ENCODE measurements at regions not wholly inside any gene's neighbourhood (a gene's known extent, or its start where the extent isn't known, plus 50 kb on each side); places are given as distances from the start of the nearest gene placed in this dataset.
"Not testable (repeated sequence)": the region's sequence is repeated elsewhere in the genome, so short reads cannot be mapped to it uniquely, and the experiment has no call there.

DNA sequence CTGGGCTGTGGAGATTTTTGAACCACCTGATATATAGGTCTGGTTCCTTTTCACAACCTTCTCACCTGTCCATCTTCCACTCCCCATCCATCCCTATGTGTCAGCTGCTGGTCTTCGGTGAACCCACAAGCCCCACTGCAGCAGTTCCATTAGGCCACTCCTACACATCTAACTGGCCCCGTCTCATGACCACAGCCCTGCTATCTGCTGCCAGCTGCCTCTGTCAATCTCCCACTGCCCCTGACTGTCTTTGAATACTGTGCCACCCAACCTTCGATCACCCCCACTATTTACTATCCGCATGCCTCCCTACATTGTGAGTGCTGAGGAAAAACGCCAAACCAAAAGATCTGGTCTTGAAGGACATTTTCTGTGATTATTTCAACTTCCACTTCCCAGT is 795.4 kb downstream of the IGSF11 start:
- ChIA-PET CTCF (no interaction called here), POLR2A (no interaction called here)
- H3K4me1 Mint-ChIP-seq (ENCODE audit: low read depth, unreplicated experiment): peaks cover 4% of the 10 kb centered on the region
- no peak overlapping the region for H3K4me3 Mint-ChIP-seq (ENCODE audit: unreplicated experiment)
- H3K9me3 ChIP-seq: no peaks in the 10 kb centered on the region
- H3K9me3 Mint-ChIP-seq (ENCODE audit: unreplicated experiment): no peaks in the 10 kb centered on the region
- H3K36me3 Mint-ChIP-seq (ENCODE audit: insufficient read depth, unreplicated experiment): no peaks in the 10 kb centered on the region
- intact Hi-C loops (cut with micrococcal nuclease; ENCODE audit: unreplicated experiment): no loop called here
- no peaks in the 10 kb centered on the region for H3K27me3 Mint-ChIP-seq (ENCODE audit: insufficient read depth, unreplicated experiment)
- H3K4me1 ChIP-seq: no peaks in the 10 kb centered on the region
- TF ChIP-seq, protein P1, sequence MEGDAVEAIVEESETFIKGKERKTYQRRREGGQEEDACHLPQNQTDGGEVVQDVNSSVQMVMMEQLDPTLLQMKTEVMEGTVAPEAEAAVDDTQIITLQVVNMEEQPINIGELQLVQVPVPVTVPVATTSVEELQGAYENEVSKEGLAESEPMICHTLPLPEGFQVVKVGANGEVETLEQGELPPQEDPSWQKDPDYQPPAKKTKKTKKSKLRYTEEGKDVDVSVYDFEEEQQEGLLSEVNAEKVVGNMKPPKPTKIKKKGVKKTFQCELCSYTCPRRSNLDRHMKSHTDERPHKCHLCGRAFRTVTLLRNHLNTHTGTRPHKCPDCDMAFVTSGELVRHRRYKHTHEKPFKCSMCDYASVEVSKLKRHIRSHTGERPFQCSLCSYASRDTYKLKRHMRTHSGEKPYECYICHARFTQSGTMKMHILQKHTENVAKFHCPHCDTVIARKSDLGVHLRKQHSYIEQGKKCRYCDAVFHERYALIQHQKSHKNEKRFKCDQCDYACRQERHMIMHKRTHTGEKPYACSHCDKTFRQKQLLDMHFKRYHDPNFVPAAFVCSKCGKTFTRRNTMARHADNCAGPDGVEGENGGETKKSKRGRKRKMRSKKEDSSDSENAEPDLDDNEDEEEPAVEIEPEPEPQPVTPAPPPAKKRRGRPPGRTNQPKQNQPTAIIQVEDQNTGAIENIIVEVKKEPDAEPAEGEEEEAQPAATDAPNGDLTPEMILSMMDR (IDR thresholded peaks at IDR 0.05; ENCODE audit: insufficient read depth in 1 of 2, low read depth in 1 of 2, low read length in 1 of 2, severe bottlenecking in 1 of 2, unreplicated experiment in 1 of 2): no peak
- no peak overlapping the region for H3K4me3 ChIP-seq (ENCODE audit: low read depth, low read length)
- no peak for DNase-seq
- no TSS peak for BruUV-seq (replicated peaks)
- no peaks in the 10 kb centered on the region for H3K27me3 ChIP-seq (replicated peaks; ENCODE audit: control insufficient read depth, insufficient read depth, low read length)
- no peak overlapping the region for H3K27ac Mint-ChIP-seq (ENCODE audit: unreplicated experiment)
- H3K36me3 ChIP-seq (ENCODE audit: control insufficient read depth, insufficient read depth, low read length): no peaks in the 10 kb centered on the region

DNA sequence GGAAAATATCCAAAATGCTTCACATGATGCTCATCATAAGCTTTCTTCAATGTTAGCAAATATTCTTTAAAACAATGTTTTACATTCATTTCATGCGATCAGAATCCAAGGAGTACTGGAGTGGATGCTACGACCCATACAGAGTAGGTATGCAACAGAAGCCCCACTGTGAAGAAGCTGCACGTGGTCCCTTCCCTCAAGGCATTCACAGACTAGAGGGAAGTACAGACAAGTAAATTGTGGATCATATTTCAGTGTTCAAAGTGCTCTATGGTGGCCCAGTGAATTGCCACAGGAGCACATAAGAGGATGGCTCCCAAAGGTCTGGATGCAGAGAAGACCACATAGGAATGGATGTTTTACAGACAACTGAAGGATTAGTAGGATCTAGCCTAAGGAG is 789.9 kb downstream of the IGSF11 start:
- H3K4me1 ChIP-seq: no peaks in the 10 kb centered on the region
- H3K27ac Mint-ChIP-seq (ENCODE audit: unreplicated experiment): no peak overlapping the region
- H3K36me3 Mint-ChIP-seq (ENCODE audit: insufficient read depth, unreplicated experiment): no peaks in the 10 kb centered on the region

GRCh38 chr3:118245312-118245711 is 789.3 kb downstream of the IGSF11 start:
- H3K9me3 ChIP-seq: no peaks in the 10 kb centered on the region

More for the DNA sequence above, 789.9 kb downstream of the IGSF11 start:
- no peaks in the 10 kb centered on the region for H3K9me3 ChIP-seq
- no TSS peak for BruUV-seq (replicated peaks)
- no peak for DNase-seq
- H3K4me1 Mint-ChIP-seq (ENCODE audit: low read depth, unreplicated experiment): peaks cover 15% of the 10 kb centered on the region
- no peaks in the 10 kb centered on the region for H3K27me3 Mint-ChIP-seq (ENCODE audit: insufficient read depth, unreplicated experiment)
- no peaks in the 10 kb centered on the region for H3K36me3 ChIP-seq (ENCODE audit: control insufficient read depth, insufficient read depth, low read length)
- no peaks in the 10 kb centered on the region for H3K27me3 ChIP-seq (replicated peaks; ENCODE audit: control insufficient read depth, insufficient read depth, low read length)
- H3K9me3 Mint-ChIP-seq (ENCODE audit: unreplicated experiment): peaks cover 9% of the 10 kb centered on the region
- TF ChIP-seq, protein P1 (IDR thresholded peaks at IDR 0.05; ENCODE audit: insufficient read depth in 1 of 2, low read depth in 1 of 2, low read length in 1 of 2, severe bottlenecking in 1 of 2, unreplicated experiment in 1 of 2): no peak
- ChIA-PET POLR2A (no interaction called here), CTCF (no interaction called here)
- intact Hi-C loops (cut with micrococcal nuclease; ENCODE audit: unreplicated experiment): no loop called here
- no peak overlapping the region for H3K4me3 ChIP-seq (ENCODE audit: low read depth, low read length)
- H3K4me3 Mint-ChIP-seq (ENCODE audit: unreplicated experiment): no peak overlapping the region

GRCh38 chr3:118258850-118259249 is 775.8 kb downstream of the IGSF11 start:
- H3K4me1 Mint-ChIP-seq (ENCODE audit: low read depth, unreplicated experiment); H3K27ac Mint-ChIP-seq (ENCODE audit: unreplicated experiment); H3K27me3 Mint-ChIP-seq (ENCODE audit: insufficient read depth, unreplicated experiment); H3K36me3 Mint-ChIP-seq (ENCODE audit: insufficient read depth, unreplicated experiment); DNase-seq; POLR2A ChIA-PET; BruUV-seq (replicated peaks); H3K4me1 ChIP-seq; intact Hi-C loops (cut with micrococcal nuclease; ENCODE audit: unreplicated experiment); H3K36me3 ChIP-seq (ENCODE audit: control insufficient read depth, insufficient read depth, low read length); H3K27me3 ChIP-seq (replicated peaks; ENCODE audit: control insufficient read depth, insufficient read depth, low read length); H3K9me3 ChIP-seq; H3K4me3 ChIP-seq (ENCODE audit: low read depth, low read length); CTCF ChIA-PET; H3K4me3 Mint-ChIP-seq (ENCODE audit: unreplicated experiment): not testable (repeated sequence)
- peaks cover 32% of the 10 kb centered on the region for H3K9me3 Mint-ChIP-seq (ENCODE audit: unreplicated experiment)

More at GRCh38 chr3:118245312-118245711, 789.3 kb downstream of the IGSF11 start:
- H3K4me3 Mint-ChIP-seq (ENCODE audit: unreplicated experiment): no peak overlapping the region
- peaks cover 9% of the 10 kb centered on the region for H3K9me3 Mint-ChIP-seq (ENCODE audit: unreplicated experiment)
- H3K27me3 ChIP-seq (replicated peaks; ENCODE audit: control insufficient read depth, insufficient read depth, low read length): no peaks in the 10 kb centered on the region
- H3K4me1 ChIP-seq: no peaks in the 10 kb centered on the region
- peaks cover 15% of the 10 kb centered on the region for H3K4me1 Mint-ChIP-seq (ENCODE audit: low read depth, unreplicated experiment)
- H3K27me3 Mint-ChIP-seq (ENCODE audit: insufficient read depth, unreplicated experiment): no peaks in the 10 kb centered on the region
- no peak overlapping the region for H3K4me3 ChIP-seq (ENCODE audit: low read depth, low read length)
- intact Hi-C loops (cut with micrococcal nuclease; ENCODE audit: unreplicated experiment): no loop called here
- H3K27ac Mint-ChIP-seq (ENCODE audit: unreplicated experiment): no peak overlapping the region
- CTCF ChIA-PET: no interaction called here
- POLR2A ChIA-PET: no interaction called here
- BruUV-seq (replicated peaks): no TSS peak
- no peaks in the 10 kb centered on the region for H3K36me3 Mint-ChIP-seq (ENCODE audit: insufficient read depth, unreplicated experiment)
- no peak for DNase-seq
- no peaks in the 10 kb centered on the region for H3K36me3 ChIP-seq (ENCODE audit: control insufficient read depth, insufficient read depth, low read length)
- TF ChIP-seq, protein P1 (IDR thresholded peaks at IDR 0.05; ENCODE audit: insufficient read depth in 1 of 2, low read depth in 1 of 2, low read length in 1 of 2, severe bottlenecking in 1 of 2, unreplicated experiment in 1 of 2): no peak
